Erythroblast (primary cell): ENCODE measurements at regions not wholly inside any gene's neighbourhood (a gene's known extent, or its start where the extent isn't known, plus 50 kb on each side); places are given as distances from the start of the nearest gene placed in this dataset.

ENCODE experiments used
- GATA1 ChIP-seq: IDR thresholded peaks from 2 replicates; pipeline ENCODE4 v1.6.1; 2011; ENCODE audit warnings: low read depth, mild to moderate bottlenecking, control low read depth, low read length, moderate library complexity
- POLR2A ChIP-seq: IDR thresholded peaks from 2 replicates; pipeline ENCODE4 v1.6.1; 2011; ENCODE audit warnings: mild to moderate bottlenecking, low read length

DNA sequence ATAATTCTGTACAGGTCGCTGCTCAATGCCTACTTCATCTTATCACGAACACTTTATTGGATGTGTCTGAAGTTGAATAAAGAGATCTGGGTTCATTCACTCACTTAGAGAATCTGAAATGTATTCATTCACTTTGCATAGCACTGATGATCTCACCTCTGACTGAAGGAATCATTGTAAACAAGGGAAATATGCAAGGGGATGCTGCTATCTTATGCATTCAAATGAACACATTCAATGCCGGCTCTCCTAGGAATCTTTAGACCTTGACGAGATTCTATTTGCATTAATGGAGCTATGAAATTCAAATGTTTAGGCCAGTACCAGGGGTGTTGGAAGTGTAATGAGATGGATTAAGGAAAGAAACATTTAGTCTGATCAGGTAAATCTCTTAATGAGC, 200.6 kb upstream of the COBL start:
- no peak for TF ChIP-seq POLR2A
- TF ChIP-seq GATA1 = no peak
